ENCODE measurements at regions not wholly inside any gene's neighbourhood (a gene's known extent, or its start where the extent isn't known, plus 50 kb on each side); places are given as distances from the start of the nearest gene placed in this dataset.

DNA sequence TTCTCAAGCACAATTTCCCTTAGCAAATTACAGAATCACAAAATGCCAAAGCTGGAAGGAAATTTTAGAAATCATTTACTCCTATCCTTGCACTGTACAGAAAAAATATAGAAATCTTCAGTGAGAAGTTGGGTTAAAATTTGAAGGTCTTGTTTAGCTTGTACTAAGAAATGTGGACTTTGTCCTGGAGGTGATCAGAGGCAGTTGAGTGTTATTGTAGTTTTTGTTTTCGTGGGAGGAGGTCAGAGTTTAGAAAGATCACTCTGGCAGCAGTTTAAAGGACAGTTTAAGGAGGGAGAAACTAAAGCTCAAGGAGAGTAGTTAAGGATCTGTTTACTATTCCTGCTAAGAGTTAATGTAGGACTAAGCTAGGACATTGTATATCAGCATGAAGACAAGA lies 54.4 kb upstream of the CXorf51B start:
- no peak for TF ChIP-seq Cebpa-rat (IDR thresholded peaks at IDR 0.05)
- Histone ChIP-seq H3K4me3 (no peak overlapping the region), H3K4me1 (no peaks in the 10 kb centered on the region), H3K9me3 (no peaks in the 10 kb centered on the region), H4K20me1 (0 out of 2 replicates have a peak, but pooled peaks cover 4% of the 10 kb centered on the region), H3K27ac (no peak overlapping the region), H3K36me3 (no peaks in the 10 kb centered on the region), H3K27me3 (peaks cover 94% of the 10 kb centered on the region), H3K4me2 (no peak overlapping the region), H3K9ac (no peak overlapping the region)
